IgD-negative memory B cell (primary cell): ENCODE measurements at regions not wholly inside any gene's neighbourhood (a gene's known extent, or its start where the extent isn't known, plus 50 kb on each side); places are given as distances from the start of the nearest gene placed in this dataset.

Source experiments
- H3K27ac Mint-ChIP-seq, 3 donors: one replicate each; pipeline ENCODE4 v1.8.0; 2020 to 2022; ENCODE audit warnings: mild to moderate bottlenecking in 3 of 3, mixed read lengths in 3 of 3, moderate library complexity in 1 of 3
- H3K27me3 Mint-ChIP-seq: one replicate; pipeline ENCODE4 v1.8.0; 2021; ENCODE audit warnings: mixed read lengths
- H3K36me3 Mint-ChIP-seq: one replicate; pipeline ENCODE4 v1.8.0; 2020; ENCODE audit warnings: mild to moderate bottlenecking, mixed read lengths
- H3K4me1 Mint-ChIP-seq, 3 donors: one replicate each; pipeline ENCODE4 v1.8.0; 2020 to 2022; ENCODE audit warnings: mixed read lengths in 3 of 3, mild to moderate bottlenecking in 1 of 3
- H3K4me3 Mint-ChIP-seq, 4 donors: one replicate each; pipeline ENCODE4 v1.8.0; 2020 to 2022; ENCODE audit warnings: mild to moderate bottlenecking in 4 of 4, mixed read lengths in 4 of 4, moderate library complexity in 3 of 4
- H3K9me3 Mint-ChIP-seq, 3 donors: one replicate each; pipeline ENCODE4 v1.8.0; 2020 to 2021; ENCODE audit warnings: mixed read lengths in 3 of 3, mild to moderate bottlenecking in 1 of 3

- Mint-ChIP-seq H3K36me3 (no peaks in the 10 kb centered on the region), H3K9me3 (peaks cover 0 to 2% (median 0%) of the 10 kb centered on the region in 3 donors), H3K4me3 (no peak overlapping the region), H3K27ac (no peak overlapping the region), H3K27me3 (peaks cover 13% of the 10 kb centered on the region), H3K4me1 (peaks cover 0 to 1% (median 0%) of the 10 kb centered on the region in 3 donors)
Observed at GRCh38 chr11:119909077-119909476, 180.1 kb upstream of the NECTIN1 start.

GRCh38 chr11:119908573-119908904, 179.5 kb upstream of the NECTIN1 start:
- Mint-ChIP-seq H3K4me3 (no peak overlapping the region), H3K27me3 (peaks cover 13% of the 10 kb centered on the region), H3K9me3 (peaks cover 0 to 2% (median 0%) of the 10 kb centered on the region in 3 donors), H3K27ac (no peak overlapping the region), H3K36me3 (no peaks in the 10 kb centered on the region), H3K4me1 (peaks cover 0 to 1% (median 0%) of the 10 kb centered on the region in 3 donors)

- H3K4me1 Mint-ChIP-seq = peaks cover 0 to 1% (median 0%) of the 10 kb centered on the region in 3 donors
- peaks cover 13% of the 10 kb centered on the region for H3K27me3 Mint-ChIP-seq
- no peak overlapping the region for H3K27ac Mint-ChIP-seq
- no peak overlapping the region for H3K4me3 Mint-ChIP-seq
- peaks cover 0 to 2% (median 0%) of the 10 kb centered on the region in 3 donors for H3K9me3 Mint-ChIP-seq
- H3K36me3 Mint-ChIP-seq = no peaks in the 10 kb centered on the region
Observed at GRCh38 chr11:119907878-119908572, 179.0 kb upstream of the NECTIN1 start.

- Mint-ChIP-seq H3K4me1 (peaks cover 0 to 1% (median 0%) of the 10 kb centered on the region in 3 donors), H3K36me3 (no peaks in the 10 kb centered on the region), H3K9me3 (peaks cover 0 to 2% (median 0%) of the 10 kb centered on the region in 3 donors), H3K27ac (no peak overlapping the region), H3K27me3 (peaks cover 12% of the 10 kb centered on the region), H3K4me3 (peak overlapping the region in 1 of 4 donors; percentile 10)
Observed at GRCh38 chr11:119907122-119907851, 178.3 kb upstream of the NECTIN1 start.

- peaks cover 0 to 1% (median 0%) of the 10 kb centered on the region in 3 donors for H3K4me1 Mint-ChIP-seq
- H3K4me3 Mint-ChIP-seq = no peak overlapping the region
- H3K36me3 Mint-ChIP-seq = no peaks in the 10 kb centered on the region
- peaks cover 11% of the 10 kb centered on the region for H3K27me3 Mint-ChIP-seq
- peaks cover 0 to 2% (median 0%) of the 10 kb centered on the region in 3 donors for H3K9me3 Mint-ChIP-seq
- no peak overlapping the region for H3K27ac Mint-ChIP-seq
Observed at GRCh38 chr11:119906376-119906775, 177.4 kb upstream of the NECTIN1 start.

- H3K27me3 Mint-ChIP-seq = peaks cover 11% of the 10 kb centered on the region
- H3K4me3 Mint-ChIP-seq = no peak overlapping the region
- peaks cover 0 to 2% (median 0%) of the 10 kb centered on the region in 3 donors for H3K9me3 Mint-ChIP-seq
- H3K36me3 Mint-ChIP-seq = no peaks in the 10 kb centered on the region
- H3K4me1 Mint-ChIP-seq = peaks cover 0 to 1% (median 0%) of the 10 kb centered on the region in 3 donors
- H3K27ac Mint-ChIP-seq = no peak overlapping the region
Observed at GRCh38 chr11:119905162-119905561, 176.2 kb upstream of the NECTIN1 start.

GRCh38 chr11:119904531-119905035, 175.6 kb upstream of the NECTIN1 start:
- H3K36me3 Mint-ChIP-seq = no peaks in the 10 kb centered on the region
- peaks cover 0 to 2% (median 0%) of the 10 kb centered on the region in 3 donors for H3K9me3 Mint-ChIP-seq
- peaks cover 6% of the 10 kb centered on the region for H3K27me3 Mint-ChIP-seq
- peaks cover 0 to 1% (median 0%) of the 10 kb centered on the region in 3 donors for H3K4me1 Mint-ChIP-seq
- no peak overlapping the region for H3K27ac Mint-ChIP-seq
- H3K4me3 Mint-ChIP-seq = no peak overlapping the region

GRCh38 chr11:119903821-119904220, 174.8 kb upstream of the NECTIN1 start:
- H3K4me1 Mint-ChIP-seq = peaks cover 0 to 1% (median 0%) of the 10 kb centered on the region in 3 donors
- H3K27ac Mint-ChIP-seq = no peak overlapping the region
- no peaks in the 10 kb centered on the region for H3K36me3 Mint-ChIP-seq
- no peak overlapping the region for H3K4me3 Mint-ChIP-seq
- peaks cover 0 to 2% (median 0%) of the 10 kb centered on the region in 3 donors for H3K9me3 Mint-ChIP-seq
- peaks cover 9% of the 10 kb centered on the region for H3K27me3 Mint-ChIP-seq

- no peak overlapping the region for H3K27ac Mint-ChIP-seq
- no peak overlapping the region for H3K4me3 Mint-ChIP-seq
- H3K9me3 Mint-ChIP-seq = peaks cover 0 to 2% (median 0%) of the 10 kb centered on the region in 3 donors
- peaks cover 0 to 1% (median 0%) of the 10 kb centered on the region in 3 donors for H3K4me1 Mint-ChIP-seq
- H3K27me3 Mint-ChIP-seq = peaks cover 9% of the 10 kb centered on the region
- no peaks in the 10 kb centered on the region for H3K36me3 Mint-ChIP-seq
Observed at GRCh38 chr11:119903389-119903788, 174.4 kb upstream of the NECTIN1 start.

GRCh38 chr11:119902656-119903231, 173.7 kb upstream of the NECTIN1 start:
- H3K27me3 Mint-ChIP-seq = peaks cover 9% of the 10 kb centered on the region
- H3K36me3 Mint-ChIP-seq = no peaks in the 10 kb centered on the region
- no peak overlapping the region for H3K4me3 Mint-ChIP-seq
- peaks cover 0 to 1% (median 0%) of the 10 kb centered on the region in 3 donors for H3K4me1 Mint-ChIP-seq
- no peak overlapping the region for H3K27ac Mint-ChIP-seq
- peaks cover 0 to 2% (median 0%) of the 10 kb centered on the region in 3 donors for H3K9me3 Mint-ChIP-seq

GRCh38 chr11:119901657-119902577, 172.9 kb upstream of the NECTIN1 start:
- peak overlapping the region in 1 of 3 donors; percentile 75 for H3K27ac Mint-ChIP-seq
- no peaks in the 10 kb centered on the region for H3K36me3 Mint-ChIP-seq
- no peaks in the 10 kb centered on the region for H3K4me1 Mint-ChIP-seq
- H3K4me3 Mint-ChIP-seq = peak overlapping the region in 1 of 4 donors; percentile 38
- no peaks in the 10 kb centered on the region for H3K9me3 Mint-ChIP-seq
- peaks cover 7% of the 10 kb centered on the region for H3K27me3 Mint-ChIP-seq

- no peak overlapping the region for H3K4me3 Mint-ChIP-seq
- no peak overlapping the region for H3K27ac Mint-ChIP-seq
- H3K27me3 Mint-ChIP-seq = peaks cover 5% of the 10 kb centered on the region
- no peaks in the 10 kb centered on the region for H3K36me3 Mint-ChIP-seq
- no peaks in the 10 kb centered on the region for H3K9me3 Mint-ChIP-seq
- H3K4me1 Mint-ChIP-seq = peaks cover 0 to 1% (median 0%) of the 10 kb centered on the region in 3 donors
Observed at GRCh38 chr11:119899997-119900396, 171.0 kb upstream of the NECTIN1 start.

- no peak overlapping the region for H3K27ac Mint-ChIP-seq
- peaks cover 0 to 1% (median 0%) of the 10 kb centered on the region in 3 donors for H3K4me1 Mint-ChIP-seq
- no peaks in the 10 kb centered on the region for H3K9me3 Mint-ChIP-seq
- H3K4me3 Mint-ChIP-seq = no peak overlapping the region
- H3K36me3 Mint-ChIP-seq = no peaks in the 10 kb centered on the region
- H3K27me3 Mint-ChIP-seq = peaks cover 2% of the 10 kb centered on the region
Observed at GRCh38 chr11:119897576-119897975, 168.6 kb upstream of the NECTIN1 start.

- Mint-ChIP-seq H3K9me3 (no peaks in the 10 kb centered on the region), H3K36me3 (no peaks in the 10 kb centered on the region), H3K27ac (no peak overlapping the region), H3K4me3 (no peak overlapping the region), H3K4me1 (peaks cover 0 to 1% (median 0%) of the 10 kb centered on the region in 3 donors), H3K27me3 (peaks cover 2% of the 10 kb centered on the region)
Observed at GRCh38 chr11:119897046-119897440, 168.0 kb upstream of the NECTIN1 start.
